K562 (cell line): ENCODE measurements at regions not wholly inside any gene's neighbourhood (a gene's known extent, or its start where the extent isn't known, plus 50 kb on each side); places are given as distances from the start of the nearest gene placed in this dataset.
A peak's percentile ranks its signal among the peaks of the same experiment; 100 is the strongest.

Experiments used
- ATAC-seq: fragments of 200-7000 bp; cut with Tn5 transposase; 3 replicates; pipeline ENCODE4 v1.9.1; 2020; ENCODE audit warnings: moderate library complexity
- BruUV-seq: library from RNA; stranded (reverse); fragments of 400-500 nt; replicated peaks from 2 replicates; lab custom pipeline; 2021; lab: Mats Ljungman, UMichigan
- CTCF ChIA-PET: fragments of 300-600 bp; formaldehyde crosslinking; extraction: SDS; loops from one replicate; lab custom pipeline; 2021; ENCODE audit warnings: low intra/inter-chr PET ratio; lab: Yijun Ruan, JAX
- POLR2A ChIA-PET: fragments of 300-600, 350-650 bp; sonication (Branson Sonifier 250); formaldehyde crosslinking; extraction: SDS; loops from one replicate; lab custom pipeline; 2021; ENCODE audit warnings: antibody characterized with exemption, inconsistent platforms; lab: Yijun Ruan, JAX
- DNase-seq, 4 experiments: peaks; one replicate each; pipeline versions ENCODE4 v3.0.0 to v3.0.0-alpha.2; 2011 to 2018; ENCODE audit warnings: low spot score in 3 of 4, mixed read lengths in 3 of 4; ENCODE audit errors: extremely low read depth in 1 of 4
- FAIRE-seq: peaks from 2 replicates; lab custom pipeline; 2011; peaks lifted over from hg19 to GRCh38; lab: Jason Lieb, UNC
- H2AFZ ChIP-seq: 2 replicates; pipeline ENCODE4 v1.6.0; 2011; ENCODE audit warnings: low read depth, low read length, control low read depth, inconsistent platforms
- H3K27ac ChIP-seq: fragments of 200-600 bp; 3 replicates; pipeline ENCODE4 v1.8.0; 2011; ENCODE audit warnings: low read depth, mild to moderate bottlenecking, control low read depth, inconsistent platforms, low read length, moderate library complexity, mixed read lengths; ENCODE audit errors: extremely low read depth
- H3K27me3 ChIP-seq, 2 experiments: fragments of 300-600 bp in 1 of 2; 2 replicates in 1 of 2; 3 replicates in 1 of 2; pipeline versions ENCODE4 v1.6.0 to v1.8.0; 2011; ENCODE audit warnings: inconsistent platforms in 2 of 2, low read length in 2 of 2, mild to moderate bottlenecking in 1 of 2, mixed read lengths in 1 of 2, moderate library complexity in 1 of 2; ENCODE audit not compliant: control insufficient read depth in 2 of 2, insufficient read depth in 2 of 2
- H3K36me3 ChIP-seq: fragments of 300-600 bp; 3 replicates; pipeline ENCODE4 v1.8.0; 2011; ENCODE audit warnings: mild to moderate bottlenecking, low read length, inconsistent platforms; ENCODE audit not compliant: control insufficient read depth, insufficient read depth
- H3K4me1 ChIP-seq, 2 experiments: fragments of 200-600 bp in 1 of 2; replicated peaks in 1 of 2; 2 replicates in 1 of 2; 3 replicates in 1 of 2; pipeline versions ENCODE4 v1.5.1 to v1.8.0; 2011; ENCODE audit warnings: inconsistent platforms in 2 of 2, low read length in 2 of 2, mild to moderate bottlenecking in 1 of 2, mixed read lengths in 1 of 2, moderate library complexity in 1 of 2; ENCODE audit not compliant: control insufficient read depth in 2 of 2, insufficient read depth in 2 of 2
- H3K4me2 ChIP-seq: 2 replicates; pipeline ENCODE4 v1.6.1; 2011; ENCODE audit warnings: low read length, control low read depth, inconsistent platforms, mixed read lengths; ENCODE audit not compliant: insufficient read depth
- H3K4me3 ChIP-seq: fragments of 200-600 bp; sonication (generic), shearing (Covaris generic); 2 replicates; pipeline ENCODE4 v1.5.1; 2016; ENCODE audit warnings: control low read depth, inconsistent platforms
- H3K79me2 ChIP-seq: fragments of 200-600 bp; 3 replicates; pipeline ENCODE4 v1.8.0; 2011; ENCODE audit warnings: low read length, inconsistent platforms; ENCODE audit not compliant: control insufficient read depth, insufficient read depth
- H3K9ac ChIP-seq, 2 experiments: 2 replicates each; pipeline versions ENCODE4 v1.6.0 to v1.6.1; 2011; ENCODE audit warnings: low read depth in 2 of 2, low read length in 2 of 2, control low read depth in 1 of 2, inconsistent platforms in 1 of 2, mild to moderate bottlenecking in 1 of 2, mixed read lengths in 1 of 2; ENCODE audit not compliant: insufficient read depth in 1 of 2
- H3K9me1 ChIP-seq: one replicate; pipeline ENCODE4 v1.6.0; 2011; ENCODE audit warnings: inconsistent platforms, mild to moderate bottlenecking, low read length, moderate library complexity; ENCODE audit not compliant: control insufficient read depth, insufficient read depth
- H3K9me3 ChIP-seq: replicated peaks from 2 replicates; pipeline ENCODE4 v1.5.1; 2011; ENCODE audit warnings: low read depth, low read length, inconsistent platforms; ENCODE audit not compliant: control insufficient read depth, insufficient read depth
- H4K20me1 ChIP-seq: replicated peaks from 2 replicates; pipeline ENCODE4 v1.6.1; 2011; ENCODE audit warnings: low read length, inconsistent platforms, mixed read lengths; ENCODE audit not compliant: control insufficient read depth, insufficient read depth
- ARID1B ChIP-seq: fragments of 450-650 bp; IDR thresholded peaks from 2 replicates; pipeline ENCODE4 v1.6.1; 2016; ENCODE audit warnings: antibody characterized with exemption, mild to moderate bottlenecking, inconsistent platforms
- GABPB2 ChIP-seq: fragments of 250-450 bp; sonication (Bioruptor Pico); conservative IDR thresholded peaks from 2 replicates; pipeline ENCODE4 v1.5.1; 2021; ENCODE audit warnings: mild to moderate bottlenecking
- HNRNPH1 ChIP-seq: fragments of 200-400 bp; formaldehyde crosslinking; optimal IDR thresholded peaks from 2 replicates; pipeline ENCODE3; 2017; ENCODE audit warnings: low read depth, mild to moderate bottlenecking, low read length, moderate library complexity
- HNRNPL ChIP-seq: fragments of 200-400 bp; formaldehyde crosslinking; IDR thresholded peaks from 2 replicates; pipeline ENCODE4 v1.6.1; 2017; ENCODE audit warnings: low read depth, mild to moderate bottlenecking, low read length
- KAT2B ChIP-seq: IDR thresholded peaks from one replicate; pipeline ENCODE4 v1.6.1; 2012; ENCODE audit warnings: low read depth, mild to moderate bottlenecking, control low read depth, inconsistent platforms, low read length, moderate library complexity
- MTA1 ChIP-seq: fragments of 450-650 bp; IDR thresholded peaks from 2 replicates; pipeline ENCODE4 v1.6.1; 2017; ENCODE audit warnings: borderline replicate concordance
- TRIM28 ChIP-seq: fragments of 450-650 bp; IDR thresholded peaks from 2 replicates; pipeline ENCODE4 v1.6.1; 2017
- ZNF589 ChIP-seq: fragments of 200-800 bp; sonication (Bioruptor generic); IDR thresholded peaks from 2 replicates; pipeline ENCODE4 v1.6.1; 2016; ENCODE audit warnings: low read depth, missing genetic modification characterization, missing compliant biosample characterization
- ZZZ3 ChIP-seq: fragments of 450-650 bp; IDR thresholded peaks from 2 replicates; pipeline ENCODE4 v1.6.1; 2016; ENCODE audit warnings: antibody characterized with exemption, mild to moderate bottlenecking, moderate library complexity
- WGBS: fragments of 100-300 bp; shearing (Covaris generic); methylation state at CpG from one replicate; pipeline ENCODE4 v1.1.6; 2016; ENCODE audit warnings: low coverage, mixed read lengths; ENCODE audit not compliant: insufficient coverage; ENCODE audit errors: missing lambda C conversion rate; 5-methylcytosine and 5-hydroxymethylcytosine counted together
- in situ Hi-C: fragments of 300-500 bp; cut with MboI; formaldehyde crosslinking; loops from 4 replicates; pipeline ENCODE4 v1.15.0; 2018; ENCODE audit warnings: inconsistent platforms, mixed read lengths
- intact Hi-C: fragments of 100-400 bp; cut with micrococcal nuclease; formaldehyde crosslinking; loops from 2 replicates; pipeline ENCODE4 v1.14.2; 2022
- TF ChIP-seq, protein P1 (sequence below): sonication (generic); formaldehyde crosslinking; IDR thresholded peaks from 2 replicates; pipeline ENCODE4 v1.8.0; 2022; ENCODE audit warnings: mild to moderate bottlenecking, low read depth, missing genetic modification reagents
- TF ChIP-seq, protein P2 (sequence below), 2 experiments: fragments of 450-650 bp; formaldehyde crosslinking in 1 of 2; IDR thresholded peaks; 2 replicates each; pipeline versions ENCODE4 v1.4.0 to v1.6.1; 2014 to 2020; ENCODE audit warnings: mild to moderate bottlenecking in 2 of 2, borderline replicate concordance in 1 of 2, low read depth in 1 of 2

DNA sequence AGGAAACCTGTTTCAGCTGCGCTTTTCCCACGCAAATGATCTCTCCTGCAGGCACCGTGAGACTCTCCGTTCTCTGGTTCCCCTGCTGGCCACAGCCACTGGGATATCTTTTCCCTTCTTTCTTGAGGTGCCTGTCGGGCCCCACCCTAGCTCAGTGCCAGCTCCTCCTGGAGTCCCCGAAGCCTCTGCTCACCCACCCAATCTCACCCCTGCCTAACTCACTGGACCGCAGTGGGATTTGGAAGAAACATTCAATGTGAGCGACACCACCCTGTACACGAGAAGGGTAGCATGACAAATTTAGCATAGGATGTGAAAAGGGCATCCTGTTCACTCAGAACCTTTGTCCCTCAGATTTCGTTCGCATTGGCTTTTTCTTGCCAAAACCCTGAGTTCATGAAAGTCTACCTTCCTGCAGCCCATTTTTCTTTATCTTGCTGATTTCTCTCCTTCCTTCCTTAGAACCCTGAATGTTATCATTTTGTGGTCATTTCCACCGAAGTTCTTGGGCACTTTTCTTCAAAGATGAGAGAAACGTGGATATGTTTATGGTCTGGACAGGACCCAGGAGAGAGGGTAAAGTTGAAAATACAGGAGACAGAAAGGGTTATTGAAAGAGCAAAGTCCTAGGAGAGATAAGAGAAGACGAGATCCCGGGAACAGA lies 63.6 kb upstream of the ELK3 start (continued):
- TF ChIP-seq, protein P1, sequence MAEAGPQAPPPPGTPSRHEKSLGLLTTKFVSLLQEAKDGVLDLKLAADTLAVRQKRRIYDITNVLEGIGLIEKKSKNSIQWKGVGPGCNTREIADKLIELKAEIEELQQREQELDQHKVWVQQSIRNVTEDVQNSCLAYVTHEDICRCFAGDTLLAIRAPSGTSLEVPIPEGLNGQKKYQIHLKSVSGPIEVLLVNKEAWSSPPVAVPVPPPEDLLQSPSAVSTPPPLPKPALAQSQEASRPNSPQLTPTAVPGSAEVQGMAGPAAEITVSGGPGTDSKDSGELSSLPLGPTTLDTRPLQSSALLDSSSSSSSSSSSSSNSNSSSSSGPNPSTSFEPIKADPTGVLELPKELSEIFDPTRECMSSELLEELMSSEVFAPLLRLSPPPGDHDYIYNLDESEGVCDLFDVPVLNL (CRISPR knock-in tag): no peak
- TF ChIP-seq MTA1 (no peak), TRIM28 (no peak), HNRNPL (no peak)

DNA sequence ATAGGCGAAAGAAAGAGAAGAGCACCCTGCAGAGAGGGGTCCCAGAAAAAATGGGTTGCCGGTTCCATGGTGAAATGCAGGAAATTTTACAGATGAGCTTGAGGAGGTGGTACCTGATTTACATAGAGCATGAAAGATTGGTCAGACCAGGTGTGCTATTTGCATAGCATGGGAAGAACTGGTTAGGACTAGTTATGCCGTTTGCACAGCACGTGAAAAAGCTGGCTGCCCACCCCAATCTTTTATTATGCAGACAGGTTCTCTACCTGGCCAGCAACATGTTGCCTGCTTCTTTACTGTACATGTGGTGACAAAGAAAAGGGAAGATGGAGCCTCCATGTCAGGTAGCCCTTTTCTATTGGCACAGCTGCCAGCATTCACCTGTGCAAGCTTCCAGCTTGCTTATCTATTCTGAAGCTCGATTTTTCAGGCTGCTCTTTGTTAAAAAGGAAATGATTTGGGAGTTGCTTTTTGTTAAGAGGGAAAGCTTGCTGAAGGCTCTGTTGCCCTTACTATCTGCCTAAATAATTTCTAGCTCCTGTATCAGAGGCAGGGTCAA lies 62.9 kb upstream of the ELK3 start:
- no peak overlapping the region for H3K27ac ChIP-seq
- POLR2A ChIA-PET: no interaction called here
- H3K9ac ChIP-seq: no peak overlapping the region
- no peak overlapping the region for H2AFZ ChIP-seq
- no peaks in the 10 kb centered on the region for H3K9me1 ChIP-seq
- ATAC-seq (no peak), FAIRE-seq (no peak), DNase-seq (no peak)
- intact Hi-C loops: no loop called here
- CTCF ChIA-PET: no interaction called here
- H3K4me1 ChIP-seq: 0 out of 5 replicates have a peak, but pooled peaks cover 0 to 6% of the 10 kb centered on the region in 2 experiments
- H3K79me2 ChIP-seq: no peaks in the 10 kb centered on the region
- H3K36me3 ChIP-seq: no peaks in the 10 kb centered on the region
- 8% methylated on average over 5 of the region's 5 CpGs for WGBS
- H3K27me3 ChIP-seq: peaks cover 19 to 35% of the 10 kb centered on the region in 2 experiments; a peak in 4 of 5 replicates
- no TSS peak for BruUV-seq
- no peak overlapping the region for H3K4me3 ChIP-seq
- H3K9me3 ChIP-seq: no peaks in the 10 kb centered on the region
- no peaks in the 10 kb centered on the region for H4K20me1 ChIP-seq
- in situ Hi-C loops: no loop called here
- H3K4me2 ChIP-seq: no peak overlapping the region
- TF ChIP-seq GABPB2 (no peak), ZNF589 (CRISPR knock-in tag) (no peak), ZZZ3 (no peak), ARID1B (no peak), KAT2B (no peak), HNRNPH1 (no peak)
- TF ChIP-seq, protein P2, sequence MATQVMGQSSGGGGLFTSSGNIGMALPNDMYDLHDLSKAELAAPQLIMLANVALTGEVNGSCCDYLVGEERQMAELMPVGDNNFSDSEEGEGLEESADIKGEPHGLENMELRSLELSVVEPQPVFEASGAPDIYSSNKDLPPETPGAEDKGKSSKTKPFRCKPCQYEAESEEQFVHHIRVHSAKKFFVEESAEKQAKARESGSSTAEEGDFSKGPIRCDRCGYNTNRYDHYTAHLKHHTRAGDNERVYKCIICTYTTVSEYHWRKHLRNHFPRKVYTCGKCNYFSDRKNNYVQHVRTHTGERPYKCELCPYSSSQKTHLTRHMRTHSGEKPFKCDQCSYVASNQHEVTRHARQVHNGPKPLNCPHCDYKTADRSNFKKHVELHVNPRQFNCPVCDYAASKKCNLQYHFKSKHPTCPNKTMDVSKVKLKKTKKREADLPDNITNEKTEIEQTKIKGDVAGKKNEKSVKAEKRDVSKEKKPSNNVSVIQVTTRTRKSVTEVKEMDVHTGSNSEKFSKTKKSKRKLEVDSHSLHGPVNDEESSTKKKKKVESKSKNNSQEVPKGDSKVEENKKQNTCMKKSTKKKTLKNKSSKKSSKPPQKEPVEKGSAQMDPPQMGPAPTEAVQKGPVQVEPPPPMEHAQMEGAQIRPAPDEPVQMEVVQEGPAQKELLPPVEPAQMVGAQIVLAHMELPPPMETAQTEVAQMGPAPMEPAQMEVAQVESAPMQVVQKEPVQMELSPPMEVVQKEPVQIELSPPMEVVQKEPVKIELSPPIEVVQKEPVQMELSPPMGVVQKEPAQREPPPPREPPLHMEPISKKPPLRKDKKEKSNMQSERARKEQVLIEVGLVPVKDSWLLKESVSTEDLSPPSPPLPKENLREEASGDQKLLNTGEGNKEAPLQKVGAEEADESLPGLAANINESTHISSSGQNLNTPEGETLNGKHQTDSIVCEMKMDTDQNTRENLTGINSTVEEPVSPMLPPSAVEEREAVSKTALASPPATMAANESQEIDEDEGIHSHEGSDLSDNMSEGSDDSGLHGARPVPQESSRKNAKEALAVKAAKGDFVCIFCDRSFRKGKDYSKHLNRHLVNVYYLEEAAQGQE (IDR thresholded peaks at IDR 0.05; ENCODE audit: borderline replicate concordance): peak; percentile 18; the same call in 1 of the 2 replicates
- TF ChIP-seq, protein P2 (CRISPR knock-in tag; IDR thresholded peaks at IDR 0.05; ENCODE audit: low read depth): no peak
